ENCODE measurements at regions not wholly inside any gene's neighbourhood (a gene's known extent, or its start where the extent isn't known, plus 50 kb on each side); places are given as distances from the start of the nearest gene placed in this dataset.

- TF ChIP-seq CTCF (IDR thresholded peaks at IDR 0.05; ENCODE audit: extremely low read depth, low read depth, low read length): no peak
- H3K36me3 ChIP-seq (ENCODE audit: insufficient read depth, low read length): no peaks in the 10 kb centered on the region
- H3K79me2 ChIP-seq (ENCODE audit: insufficient read depth, low read length): no peaks in the 10 kb centered on the region
- H3K27me3 ChIP-seq (ENCODE audit: insufficient read depth, low read length): peaks cover 25% of the 10 kb centered on the region
- H3K4me3 ChIP-seq (ENCODE audit: insufficient read depth, low read length): no peak overlapping the region
- no peaks in the 10 kb centered on the region for H4K20me1 ChIP-seq (ENCODE audit: insufficient read depth, low read length)
- no peak overlapping the region for H3K27ac ChIP-seq (ENCODE audit: low read depth, low read length)
- peaks cover 22% of the 10 kb centered on the region for H3K4me1 ChIP-seq (ENCODE audit: insufficient read depth, low read length)
- H3K9me3 ChIP-seq (ENCODE audit: low read depth, low read length): no peaks in the 10 kb centered on the region
- peak; percentile 79 for DNase-seq (ENCODE audit: insufficient read length, low spot score, missing footprints)
- no peak overlapping the region for H2AFZ ChIP-seq (ENCODE audit: low read length)
- H3K4me2 ChIP-seq (ENCODE audit: insufficient read depth, low read length): no peak overlapping the region
These were observed 58.0 kb upstream of the CCDC167 start for GRCh38 chr6:37557645-37558114.

GRCh38 chr6:37556881-37557644 is 57.4 kb upstream of the CCDC167 start:
- H3K27ac ChIP-seq (ENCODE audit: low read depth, low read length): no peak overlapping the region
- H3K36me3 ChIP-seq (ENCODE audit: insufficient read depth, low read length): no peaks in the 10 kb centered on the region
- no peak overlapping the region for H3K4me3 ChIP-seq (ENCODE audit: insufficient read depth, low read length)
- H2AFZ ChIP-seq (ENCODE audit: low read length): no peak overlapping the region
- H3K9me3 ChIP-seq (ENCODE audit: low read depth, low read length): no peaks in the 10 kb centered on the region
- peaks cover 25% of the 10 kb centered on the region for H3K27me3 ChIP-seq (ENCODE audit: insufficient read depth, low read length)
- H3K79me2 ChIP-seq (ENCODE audit: insufficient read depth, low read length): no peaks in the 10 kb centered on the region
- TF ChIP-seq CTCF (IDR thresholded peaks at IDR 0.05; ENCODE audit: extremely low read depth, low read depth, low read length): no peak
- no peak overlapping the region for H3K4me2 ChIP-seq (ENCODE audit: insufficient read depth, low read length)
- H4K20me1 ChIP-seq (ENCODE audit: insufficient read depth, low read length): no peaks in the 10 kb centered on the region
- peak; percentile 78 for DNase-seq (ENCODE audit: insufficient read length, low spot score, missing footprints)
- H3K4me1 ChIP-seq (ENCODE audit: insufficient read depth, low read length): peaks cover 22% of the 10 kb centered on the region

GRCh38 chr6:37555040-37555781 is 55.5 kb upstream of the CCDC167 start:
- Histone ChIP-seq H3K4me3 (ENCODE audit: insufficient read depth, low read length) (no peak overlapping the region), H2AFZ (ENCODE audit: low read length) (no peak overlapping the region), H3K4me1 (ENCODE audit: insufficient read depth, low read length) (peaks cover 24% of the 10 kb centered on the region), H3K79me2 (ENCODE audit: insufficient read depth, low read length) (no peaks in the 10 kb centered on the region), H3K4me2 (ENCODE audit: insufficient read depth, low read length) (no peak overlapping the region), H3K36me3 (ENCODE audit: insufficient read depth, low read length) (no peaks in the 10 kb centered on the region), H3K27ac (ENCODE audit: low read depth, low read length) (no peak overlapping the region), H3K27me3 (ENCODE audit: insufficient read depth, low read length) (peaks cover 13% of the 10 kb centered on the region), H3K9me3 (ENCODE audit: low read depth, low read length) (no peaks in the 10 kb centered on the region), H4K20me1 (ENCODE audit: insufficient read depth, low read length) (no peaks in the 10 kb centered on the region)
- no peak for DNase-seq (ENCODE audit: insufficient read length, low spot score, missing footprints)
- no peak for TF ChIP-seq CTCF (IDR thresholded peaks at IDR 0.05; ENCODE audit: extremely low read depth, low read depth, low read length)

- Histone ChIP-seq H3K36me3 (ENCODE audit: insufficient read depth, low read length) (no peaks in the 10 kb centered on the region), H2AFZ (ENCODE audit: low read length) (no peak overlapping the region), H3K27ac (ENCODE audit: low read depth, low read length) (peak overlapping the region; percentile 72), H3K9me3 (ENCODE audit: low read depth, low read length) (no peaks in the 10 kb centered on the region), H4K20me1 (ENCODE audit: insufficient read depth, low read length) (no peaks in the 10 kb centered on the region), H3K79me2 (ENCODE audit: insufficient read depth, low read length) (no peaks in the 10 kb centered on the region), H3K27me3 (ENCODE audit: insufficient read depth, low read length) (peaks cover 7% of the 10 kb centered on the region), H3K4me1 (ENCODE audit: insufficient read depth, low read length) (peaks cover 26% of the 10 kb centered on the region), H3K4me3 (ENCODE audit: insufficient read depth, low read length) (peak overlapping the region; percentile 0), H3K4me2 (ENCODE audit: insufficient read depth, low read length) (peak overlapping the region; percentile 64)
- TF ChIP-seq CTCF (IDR thresholded peaks at IDR 0.05; ENCODE audit: extremely low read depth, low read depth, low read length): no peak
- peak; percentile 91 for DNase-seq (ENCODE audit: insufficient read length, low spot score, missing footprints)
These were observed 54.8 kb upstream of the CCDC167 start for GRCh38 chr6:37554480-37554819.

Measured in osteoblast (primary cell).